ENCODE measurements at regions not wholly inside any gene's neighbourhood (a gene's known extent, or its start where the extent isn't known, plus 50 kb on each side); places are given as distances from the start of the nearest gene placed in this dataset.

GRCh38 chr4:13852411-13852810 lies 224.9 kb upstream of the BOD1L1 start:
- no peak overlapping the region for H3K4me3 ChIP-seq
- H3K27ac ChIP-seq, result no peak overlapping the region
- DNase-seq, result no peak
- peaks cover 0 to 6% (median 0%) of the 10 kb centered on the region in 6 donors for H3K4me1 ChIP-seq
- H3K36me3 ChIP-seq, result no peaks in the 10 kb centered on the region
- no peaks in the 10 kb centered on the region for H3K27me3 ChIP-seq (replicated peaks in 1 of 7)
- peaks cover 0 to 3% (median 0%) of the 10 kb centered on the region in 8 donors for H3K9me3 ChIP-seq
- WGBS, 5 donors, result 87 to 94% (median 93%) methylated on average over 1 of the region's 1 CpG
- TF ChIP-seq POLR2A (IDR thresholded peaks at IDR 0.05), result no peak
- TF ChIP-seq POLR2AphosphoS5 (IDR thresholded peaks at IDR 0.05), result no peak
- TF ChIP-seq CTCF (IDR thresholded peaks at IDR 0.05 in 8 of 11, conservative IDR thresholded peaks at IDR 0.05 in 3 of 11), result no peak
- intact Hi-C loops (cut with DNase I; ENCODE audit: low total_unique reads), result no loop called here

GRCh38 chr4:13856387-13856786 lies 228.9 kb upstream of the BOD1L1 start:
- Histone ChIP-seq H3K4me1 (no peaks in the 10 kb centered on the region), H3K4me3 (no peak overlapping the region), H3K36me3 (no peaks in the 10 kb centered on the region), H3K27me3 (replicated peaks in 1 of 7) (no peaks in the 10 kb centered on the region), H3K9me3 (no peaks in the 10 kb centered on the region), H3K27ac (no peak overlapping the region)
- TF ChIP-seq POLR2AphosphoS5 (IDR thresholded peaks at IDR 0.05) (no peak), CTCF (IDR thresholded peaks at IDR 0.05 in 8 of 11, conservative IDR thresholded peaks at IDR 0.05 in 3 of 11) (no peak), POLR2A (IDR thresholded peaks at IDR 0.05) (no peak)
- no peak for DNase-seq
- 81 to 94% (median 86%) methylated on average over 5 of the region's 5 CpGs for WGBS, 5 donors
- intact Hi-C loops (cut with DNase I; ENCODE audit: low total_unique reads), result no loop called here

- TF ChIP-seq POLR2AphosphoS5 (IDR thresholded peaks at IDR 0.05) (no peak), POLR2A (IDR thresholded peaks at IDR 0.05) (no peak), CTCF (IDR thresholded peaks at IDR 0.05 in 8 of 11, conservative IDR thresholded peaks at IDR 0.05 in 3 of 11) (no peak)
- Histone ChIP-seq H3K9me3 (peaks cover 0 to 7% (median 6%) of the 10 kb centered on the region in 8 donors), H3K4me3 (no peak overlapping the region), H3K4me1 (no peaks in the 10 kb centered on the region), H3K27me3 (replicated peaks in 1 of 7) (no peaks in the 10 kb centered on the region), H3K27ac (no peak overlapping the region), H3K36me3 (no peaks in the 10 kb centered on the region)
- intact Hi-C loops (cut with DNase I; ENCODE audit: low total_unique reads), result no loop called here
- 46 to 72% (median 58%) methylated on average over 2 of the region's 2 CpGs for WGBS, 5 donors
- no peak for DNase-seq
These were observed 229.9 kb upstream of the BOD1L1 start for GRCh38 chr4:13857397-13857796.

- no peak for TF ChIP-seq POLR2A (IDR thresholded peaks at IDR 0.05)
- TF ChIP-seq CTCF (IDR thresholded peaks at IDR 0.05 in 8 of 11, conservative IDR thresholded peaks at IDR 0.05 in 3 of 11), result no peak
- TF ChIP-seq POLR2AphosphoS5 (IDR thresholded peaks at IDR 0.05), result no peak
- Histone ChIP-seq H3K9me3 (peaks cover 0 to 11% (median 9%) of the 10 kb centered on the region in 8 donors), H3K4me1 (no peaks in the 10 kb centered on the region), H3K36me3 (no peaks in the 10 kb centered on the region), H3K27ac (no peak overlapping the region), H3K27me3 (replicated peaks in 1 of 7) (no peaks in the 10 kb centered on the region), H3K4me3 (no peak overlapping the region)
- intact Hi-C loops (cut with DNase I; ENCODE audit: low total_unique reads), result no loop called here
- DNase-seq, result no peak
These were observed 230.3 kb upstream of the BOD1L1 start for GRCh38 chr4:13857800-13858199.

Data from spleen (tissue), 11 donors.